Spleen (tissue), 11 donors: ENCODE measurements at regions not wholly inside any gene's neighbourhood (a gene's known extent, or its start where the extent isn't known, plus 50 kb on each side); places are given as distances from the start of the nearest gene placed in this dataset.

Experiments
- DNase-seq: peaks from one replicate; pipeline ENCODE4 v3.0.0-alpha.2; 2020
- H3K27ac ChIP-seq, 8 donors: fragments of 200-600 bp; sonication (generic) in 7 of 8; 1 replicate in 4 of 8; 2 replicates in 4 of 8; pipeline versions ENCODE4 v1.5.0 to v1.8.0; 2016 to 2021; ENCODE audit warnings: inconsistent platforms in 4 of 8, mild to moderate bottlenecking in 4 of 8, moderate library complexity in 1 of 8
- H3K27me3 ChIP-seq, 7 donors: fragments of 200-600 bp; sonication (generic) in 6 of 7; replicated peaks in 1 of 7; 1 replicate in 4 of 7; 2 replicates in 3 of 7; pipeline versions ENCODE4 v1.5.0 to v1.8.0; 2016 to 2021; ENCODE audit warnings: inconsistent platforms in 3 of 7, mild to moderate bottlenecking in 1 of 7
- H3K36me3 ChIP-seq, 6 donors: fragments of 200-600 bp; sonication (generic) in 5 of 6; 1 replicate in 4 of 6; 2 replicates in 2 of 6; pipeline versions ENCODE4 v1.5.0 to v1.8.0; 2016 to 2021; ENCODE audit warnings: inconsistent platforms in 2 of 6
- H3K4me1 ChIP-seq, 6 donors: fragments of 200-600 bp; sonication (generic) in 5 of 6; 1 replicate in 3 of 6; 2 replicates in 3 of 6; pipeline versions ENCODE4 v1.5.0 to v1.8.0; 2016 to 2021; ENCODE audit warnings: inconsistent platforms in 3 of 6
- H3K4me3 ChIP-seq, 8 donors: fragments of 200-600 bp; sonication (generic) in 7 of 8; 1 replicate in 4 of 8; 2 replicates in 4 of 8; pipeline versions ENCODE4 v1.5.0 to v1.8.0; 2016 to 2021; ENCODE audit warnings: inconsistent platforms in 4 of 8, mild to moderate bottlenecking in 4 of 8, moderate library complexity in 2 of 8
- H3K9me3 ChIP-seq, 8 donors: fragments of 200-600 bp; sonication (generic) in 7 of 8; 1 replicate in 4 of 8; 2 replicates in 4 of 8; pipeline versions ENCODE4 v1.5.0 to v1.8.0; 2016 to 2021; ENCODE audit warnings: inconsistent platforms in 4 of 8
- CTCF ChIP-seq, 11 experiments: fragments of 200-600 bp in 7 of 11; fragments of 450-650 bp in 4 of 11; sonication (generic) in 4 of 11; IDR thresholded peaks in 8 of 11; conservative IDR thresholded peaks in 3 of 11; 1 replicate in 7 of 11; 2 replicates in 4 of 11; pipeline versions ENCODE4 v1.4.0 to v1.8.0; 2016 to 2021; ENCODE audit warnings: antibody characterized with exemption in 11 of 11, inconsistent platforms in 4 of 11, mild to moderate bottlenecking in 1 of 11
- POLR2A ChIP-seq, 3 donors: fragments of 450-650 bp; IDR thresholded peaks; one replicate each; pipeline ENCODE4 v1.5.1; 2017; ENCODE audit warnings: antibody characterized with exemption in 3 of 3, mild to moderate bottlenecking in 1 of 3
- POLR2AphosphoS5 ChIP-seq, 3 donors: sonication (generic); formaldehyde crosslinking; IDR thresholded peaks; one replicate each; pipeline ENCODE4 v1.5.1; 2017; ENCODE audit warnings: antibody characterized with exemption in 3 of 3
- WGBS, 5 donors: extraction: QIAGEN DNeasy Blood & Tissue Kit in 3 of 5; methylation state at CpG; one replicate each; pipeline versions ENCODE4 v1.1.5 to v1.1.7; 2013 to 2018; 5-methylcytosine and 5-hydroxymethylcytosine counted together
- intact Hi-C: fragments of 100-400 bp; cut with DNase I; formaldehyde crosslinking; loops from one replicate; pipeline ENCODE4 v1.15.0; 2023; ENCODE audit warnings: low total_unique reads
- donor health status: healthy with polysubstance abuse.
- donor health status: DM: no; HTN: no; CAD: no; lungs with moderate emphysema.
- donor health status: DM: no; HTN: no; CAD: no.
- donor health status: Bipolar disorder and iron deficiency.
- donor health status: healthy.
- donor health status: DM: no; HTN: no; CAD: no.
- donor health status: DM: yes; HTN: yes; CAD: no.

- Histone ChIP-seq H3K27me3 (no peaks in the 10 kb centered on the region), H3K4me1 (no peaks in the 10 kb centered on the region), H3K9me3 (no peaks in the 10 kb centered on the region), H3K36me3 (no peaks in the 10 kb centered on the region), H3K4me3 (no peak overlapping the region), H3K27ac (no peak overlapping the region)
- WGBS, 5 donors, result 78 to 86% (median 84%) methylated on average over 3 of the region's 3 CpGs; no CpG with 5 or more reads in 2 of the 5 donors
- intact Hi-C loops, result no loop called here
- no peak for DNase-seq
- TF ChIP-seq CTCF (IDR thresholded peaks at IDR 0.05 in 8 of 11, conservative IDR thresholded peaks at IDR 0.05 in 3 of 11) (no peak), POLR2AphosphoS5 (IDR thresholded peaks at IDR 0.05) (no peak), POLR2A (IDR thresholded peaks at IDR 0.05) (no peak)
Measured at GRCh38 chrY:17166881-17167280, 713.1 kb downstream of the CDY2B start.

- no peaks in the 10 kb centered on the region for H3K27me3 ChIP-seq
- TF ChIP-seq POLR2AphosphoS5 (IDR thresholded peaks at IDR 0.05), result no peak
- no peak for TF ChIP-seq CTCF (IDR thresholded peaks at IDR 0.05 in 8 of 11, conservative IDR thresholded peaks at IDR 0.05 in 3 of 11)
- no peak for TF ChIP-seq POLR2A (IDR thresholded peaks at IDR 0.05)
- H3K36me3 ChIP-seq, result no peaks in the 10 kb centered on the region
- H3K27ac ChIP-seq, result no peak overlapping the region
- no peaks in the 10 kb centered on the region for H3K4me1 ChIP-seq
- DNase-seq, result no peak
- intact Hi-C loops, result no loop called here
- WGBS, 5 donors, result 63 to 79% (median 68%) methylated on average over 2 of the region's 2 CpGs; no CpG with 5 or more reads in 2 of the 5 donors
- no peaks in the 10 kb centered on the region for H3K9me3 ChIP-seq
- no peak overlapping the region for H3K4me3 ChIP-seq
Measured at GRCh38 chrY:17122166-17122565, 757.9 kb downstream of the CDY2B start.

- no peaks in the 10 kb centered on the region for H3K27me3 ChIP-seq
- H3K4me3 ChIP-seq, result no peak overlapping the region
- H3K9me3 ChIP-seq, result peaks cover 0 to 57% (median 0%) of the 10 kb centered on the region in 8 donors
- TF ChIP-seq CTCF (IDR thresholded peaks at IDR 0.05 in 8 of 11, conservative IDR thresholded peaks at IDR 0.05 in 3 of 11) (no peak), POLR2A (IDR thresholded peaks at IDR 0.05) (no peak), POLR2AphosphoS5 (IDR thresholded peaks at IDR 0.05) (no peak)
- H3K36me3 ChIP-seq, result no peaks in the 10 kb centered on the region
- no peak overlapping the region for H3K27ac ChIP-seq
- no peaks in the 10 kb centered on the region for H3K4me1 ChIP-seq
- DNase-seq, result no peak
- intact Hi-C loops, result no loop called here
Measured at GRCh38 chrY:17085303-17085702, 794.7 kb downstream of the CDY2B start.

- DNase-seq, result no peak
- Histone ChIP-seq H3K4me1 (no peaks in the 10 kb centered on the region), H3K36me3 (no peaks in the 10 kb centered on the region), H3K27ac (no peak overlapping the region), H3K27me3 (no peaks in the 10 kb centered on the region), H3K9me3 (peaks cover 0 to 88% (median 0%) of the 10 kb centered on the region in 8 donors), H3K4me3 (no peak overlapping the region)
- intact Hi-C loops, result no loop called here
- TF ChIP-seq CTCF (IDR thresholded peaks at IDR 0.05 in 8 of 11, conservative IDR thresholded peaks at IDR 0.05 in 3 of 11) (no peak), POLR2AphosphoS5 (IDR thresholded peaks at IDR 0.05) (no peak), POLR2A (IDR thresholded peaks at IDR 0.05) (no peak)
- WGBS, 5 donors, result 19 to 36% (median 30%) methylated on average over 3 of the region's 3 CpGs; no CpG with 5 or more reads in 2 of the 5 donors
Measured at GRCh38 chrY:17079887-17080286, 800.1 kb downstream of the CDY2B start.
